IPS DF 6.9 (cell line): ENCODE measurements at regions not wholly inside any gene's neighbourhood (a gene's known extent, or its start where the extent isn't known, plus 50 kb on each side); places are given as distances from the start of the nearest gene placed in this dataset.

Experiments
- DNase-seq: peaks from one replicate; pipeline ENCODE4 v3.0.0-alpha.2; 2013; ENCODE audit warnings: low read depth, low spot score
- H3K27ac ChIP-seq: one replicate; pipeline ENCODE4 v1.5.1; 2013; ENCODE audit warnings: low read length, control low read depth
- H3K27me3 ChIP-seq: 2 replicates; pipeline ENCODE4 v1.6.1; 2013; ENCODE audit warnings: mild to moderate bottlenecking, low read length; ENCODE audit not compliant: control insufficient read depth, insufficient read depth
- H3K36me3 ChIP-seq: 2 replicates; pipeline ENCODE4 v1.6.1; 2013; ENCODE audit warnings: low read length; ENCODE audit not compliant: control insufficient read depth, insufficient read depth
- H3K4me1 ChIP-seq: 2 replicates; pipeline ENCODE4 v1.6.1; 2013; ENCODE audit warnings: low read length; ENCODE audit not compliant: control insufficient read depth, insufficient read depth
- H3K4me3 ChIP-seq: 2 replicates; pipeline ENCODE4 v1.5.1; 2013; ENCODE audit warnings: mild to moderate bottlenecking, low read length
- H3K9me3 ChIP-seq: 2 replicates; pipeline ENCODE4 v1.6.1; 2013; ENCODE audit warnings: low read length, inconsistent platforms; ENCODE audit not compliant: control insufficient read depth, insufficient read depth
- WGBS: extraction: QIAGEN DNeasy Blood & Tissue Kit; methylation state at CpG from one replicate; pipeline ENCODE4 v1.1.7; 2013; ENCODE audit warnings: mixed read lengths, missing lambda C conversion rate; ENCODE audit not compliant: insufficient read length, insufficient coverage; 5-methylcytosine and 5-hydroxymethylcytosine counted together

GRCh38 chr11:122181893-122182292 lies 65.9 kb upstream of the BLID start:
- no CpG with 5 or more reads among the region's 1 CpG for WGBS
- H3K9me3 ChIP-seq: no peaks in the 10 kb centered on the region
- H3K4me3 ChIP-seq: no peak overlapping the region
- no peak overlapping the region for H3K27ac ChIP-seq
- H3K36me3 ChIP-seq: no peaks in the 10 kb centered on the region
- no peak for DNase-seq
- no peaks in the 10 kb centered on the region for H3K4me1 ChIP-seq
- no peaks in the 10 kb centered on the region for H3K27me3 ChIP-seq

GRCh38 chr11:122181372-122181771 lies 65.4 kb upstream of the BLID start:
- H3K4me3 ChIP-seq: no peak overlapping the region
- no peaks in the 10 kb centered on the region for H3K4me1 ChIP-seq
- H3K27ac ChIP-seq: no peak overlapping the region
- H3K36me3 ChIP-seq: no peaks in the 10 kb centered on the region
- no CpG with 5 or more reads among the region's 1 CpG for WGBS
- H3K9me3 ChIP-seq: no peaks in the 10 kb centered on the region
- H3K27me3 ChIP-seq: no peaks in the 10 kb centered on the region
- no peak for DNase-seq

- DNase-seq: no peak
- Histone ChIP-seq H3K27me3 (no peaks in the 10 kb centered on the region), H3K9me3 (no peaks in the 10 kb centered on the region), H3K27ac (no peak overlapping the region), H3K36me3 (no peaks in the 10 kb centered on the region), H3K4me3 (no peak overlapping the region), H3K4me1 (no peaks in the 10 kb centered on the region)
- WGBS: no CpG with 5 or more reads among the region's 8 CpGs
Measured at GRCh38 chr11:122179961-122180834, 64.2 kb upstream of the BLID start.

- no CpG with 5 or more reads among the region's 5 CpGs for WGBS
Measured at GRCh38 chr11:122178795-122179194, 62.8 kb upstream of the BLID start.

DNA sequence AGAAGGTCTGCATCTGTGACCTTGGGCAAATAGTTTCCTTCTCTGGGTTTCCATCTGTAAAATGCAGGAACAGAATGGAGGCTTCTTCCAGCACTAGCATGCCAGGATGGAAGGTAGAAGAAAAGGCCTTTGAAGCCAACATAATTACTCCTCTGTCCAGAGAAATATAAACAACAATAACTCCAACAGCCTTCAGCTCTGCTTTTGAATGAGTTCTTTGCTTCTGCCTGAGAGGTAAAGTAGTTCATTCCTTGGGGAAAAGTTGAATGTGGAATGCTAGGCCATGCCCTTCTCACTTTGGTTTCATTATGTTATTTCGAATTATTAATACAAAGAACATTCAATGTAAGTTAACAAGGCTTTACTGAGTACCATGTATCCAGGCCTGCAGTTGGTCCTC lies 61.2 kb upstream of the BLID start:
- Histone ChIP-seq H3K27ac (no peak overlapping the region), H3K27me3 (no peaks in the 10 kb centered on the region), H3K4me3 (no peak overlapping the region), H3K4me1 (no peaks in the 10 kb centered on the region), H3K36me3 (no peaks in the 10 kb centered on the region), H3K9me3 (no peaks in the 10 kb centered on the region)
- WGBS: no CpG with 5 or more reads among the region's 1 CpG
- no peak for DNase-seq

More at GRCh38 chr11:122178795-122179194, 62.8 kb upstream of the BLID start:
- no peaks in the 10 kb centered on the region for H3K4me1 ChIP-seq
- no peak overlapping the region for H3K27ac ChIP-seq
- no peaks in the 10 kb centered on the region for H3K36me3 ChIP-seq
- H3K4me3 ChIP-seq: no peak overlapping the region
- no peaks in the 10 kb centered on the region for H3K27me3 ChIP-seq
- no peaks in the 10 kb centered on the region for H3K9me3 ChIP-seq
- no peak for DNase-seq

- no peak overlapping the region for H3K27ac ChIP-seq
- H3K36me3 ChIP-seq: no peaks in the 10 kb centered on the region
- no peaks in the 10 kb centered on the region for H3K9me3 ChIP-seq
- no CpG with 5 or more reads among the region's 3 CpGs for WGBS
- H3K27me3 ChIP-seq: no peaks in the 10 kb centered on the region
- DNase-seq: no peak
- H3K4me1 ChIP-seq: no peaks in the 10 kb centered on the region
- H3K4me3 ChIP-seq: no peak overlapping the region
Measured at GRCh38 chr11:122176651-122177050, 60.6 kb upstream of the BLID start.

GRCh38 chr11:122175306-122175705 lies 59.3 kb upstream of the BLID start:
- H3K36me3 ChIP-seq: no peaks in the 10 kb centered on the region
- no peaks in the 10 kb centered on the region for H3K9me3 ChIP-seq
- DNase-seq: no peak
- H3K27ac ChIP-seq: no peak overlapping the region
- H3K4me1 ChIP-seq: no peaks in the 10 kb centered on the region
- H3K27me3 ChIP-seq: no peaks in the 10 kb centered on the region
- no peak overlapping the region for H3K4me3 ChIP-seq
- no CpG with 5 or more reads among the region's 3 CpGs for WGBS

DNA sequence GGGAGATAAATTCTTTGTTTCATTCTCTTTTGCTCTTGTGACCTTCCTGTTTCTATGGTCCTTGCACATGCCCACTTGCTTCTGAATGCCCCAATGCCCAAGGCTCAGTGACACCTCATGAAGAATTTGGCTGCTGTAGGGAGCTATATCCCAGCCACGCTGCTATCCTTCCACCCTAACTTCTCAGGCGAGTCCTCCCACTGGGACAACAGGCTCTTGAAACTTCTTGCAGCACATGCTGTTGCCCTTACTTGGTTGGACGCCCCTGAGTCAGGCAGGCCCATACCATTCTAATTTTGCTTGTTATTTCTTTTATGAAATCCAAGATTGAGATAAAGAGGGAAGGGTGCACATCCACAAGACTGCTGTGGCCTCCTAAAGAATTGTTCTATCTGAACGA lies 57.6 kb upstream of the BLID start:
- H3K9me3 ChIP-seq: no peaks in the 10 kb centered on the region
- WGBS: no CpG with 5 or more reads among the region's 4 CpGs
- no peak for DNase-seq
- H3K27me3 ChIP-seq: no peaks in the 10 kb centered on the region
- no peak overlapping the region for H3K27ac ChIP-seq
- H3K4me3 ChIP-seq: no peak overlapping the region
- no peaks in the 10 kb centered on the region for H3K4me1 ChIP-seq
- no peaks in the 10 kb centered on the region for H3K36me3 ChIP-seq

DNA sequence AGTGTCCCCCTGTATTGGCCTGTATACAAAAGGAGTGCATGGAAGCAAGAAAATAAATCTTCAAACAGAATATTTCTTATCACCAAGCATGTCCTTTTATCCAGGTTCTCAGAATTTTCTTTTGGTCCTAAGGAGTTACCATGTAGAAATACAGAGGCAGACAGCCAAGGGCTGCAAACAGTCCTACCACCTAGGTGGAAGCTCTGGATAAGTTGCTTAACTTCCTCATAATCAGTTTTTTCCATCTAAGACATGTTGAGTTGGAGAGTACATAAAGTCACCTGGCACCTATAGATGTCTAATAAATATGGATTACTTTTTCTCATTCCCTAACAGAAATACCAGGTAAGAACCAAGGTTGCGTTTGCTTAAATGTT lies 57.0 kb upstream of the BLID start:
- no peaks in the 10 kb centered on the region for H3K36me3 ChIP-seq
- no peaks in the 10 kb centered on the region for H3K4me1 ChIP-seq
- no peaks in the 10 kb centered on the region for H3K27me3 ChIP-seq
- no peaks in the 10 kb centered on the region for H3K9me3 ChIP-seq
- H3K4me3 ChIP-seq: no peak overlapping the region
- DNase-seq: no peak
- H3K27ac ChIP-seq: no peak overlapping the region
- WGBS: no CpG with 5 or more reads among the region's 1 CpG

- no peaks in the 10 kb centered on the region for H3K4me1 ChIP-seq
- H3K9me3 ChIP-seq: no peaks in the 10 kb centered on the region
- no CpG with 5 or more reads among the region's 3 CpGs for WGBS
- H3K27me3 ChIP-seq: no peaks in the 10 kb centered on the region
- no peak for DNase-seq
- no peaks in the 10 kb centered on the region for H3K36me3 ChIP-seq
- H3K4me3 ChIP-seq: no peak overlapping the region
- no peak overlapping the region for H3K27ac ChIP-seq
Measured at GRCh38 chr11:122172352-122173073, 56.5 kb upstream of the BLID start.
